ENCODE measurements at regions not wholly inside any gene's neighbourhood (a gene's known extent, or its start where the extent isn't known, plus 50 kb on each side); places are given as distances from the start of the nearest gene placed in this dataset.

DNA sequence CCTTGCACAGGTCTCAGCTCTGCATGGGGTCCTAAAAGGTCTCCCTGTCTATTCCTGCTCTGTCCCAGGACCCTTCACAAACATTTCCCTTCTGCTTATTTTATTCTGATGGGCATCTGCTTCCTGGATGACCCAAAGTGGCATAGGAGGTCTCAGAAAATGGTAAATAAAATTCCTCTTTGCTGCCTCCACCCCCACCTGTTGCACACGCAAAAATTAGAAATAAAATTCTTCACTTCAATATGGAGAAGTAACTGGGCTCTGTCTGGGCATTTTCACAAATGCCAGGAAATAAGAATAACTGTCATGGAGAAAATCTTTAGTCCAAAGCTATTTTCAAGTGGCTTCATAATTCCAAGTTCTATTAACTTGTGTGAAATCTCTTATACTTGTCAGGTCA is 106.6 kb upstream of the MAP1B start:
- H3K36me3 ChIP-seq (ENCODE audit: control insufficient read depth in 5 of 5, insufficient read depth in 5 of 5, low read length in 5 of 5): no peaks in the 10 kb centered on the region
- H3K4me1 ChIP-seq (ENCODE audit: control insufficient read depth in 5 of 5, insufficient read depth in 5 of 5, low read length in 5 of 5): no peaks in the 10 kb centered on the region
- no peak overlapping the region for H3K9ac ChIP-seq (ENCODE audit: low read length in 5 of 5)
- no peak overlapping the region for H3K27ac ChIP-seq (ENCODE audit: low read depth, low read length)
- H3K4me3 ChIP-seq (ENCODE audit: low read depth in 1 of 5, low read length in 5 of 5): no peak overlapping the region
- no peaks in the 10 kb centered on the region for H3K27me3 ChIP-seq (ENCODE audit: control insufficient read depth in 5 of 5, insufficient read depth in 4 of 5, low read length in 5 of 5)
- no peaks in the 10 kb centered on the region for H3K9me3 ChIP-seq (ENCODE audit: control insufficient read depth in 5 of 5, low read length in 5 of 5)

DNA sequence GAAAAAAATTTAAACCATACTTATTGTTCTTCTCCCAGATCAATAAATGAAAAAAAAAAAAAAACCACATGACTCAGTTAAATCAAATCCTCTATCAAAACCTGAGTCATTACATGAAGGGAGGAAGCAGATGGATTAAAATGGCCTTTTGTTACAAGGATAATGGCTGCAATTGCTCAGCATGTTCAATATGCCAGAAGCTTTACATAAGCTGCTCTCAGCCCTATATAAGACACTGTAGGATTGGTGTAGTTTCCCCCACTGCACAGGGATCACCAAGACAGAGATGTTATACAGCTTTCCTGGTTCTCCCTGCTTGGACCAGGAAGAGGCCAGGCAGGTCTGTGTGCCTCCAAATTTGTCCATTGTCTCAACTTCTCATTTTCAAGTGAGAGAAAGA is 101.6 kb upstream of the MAP1B start:
- Histone ChIP-seq H3K36me3 (ENCODE audit: control insufficient read depth in 5 of 5, insufficient read depth in 5 of 5, low read length in 5 of 5) (no peaks in the 10 kb centered on the region), H3K9me3 (ENCODE audit: control insufficient read depth in 5 of 5, low read length in 5 of 5) (no peaks in the 10 kb centered on the region), H3K9ac (ENCODE audit: low read length in 5 of 5) (no peak overlapping the region), H3K27me3 (ENCODE audit: control insufficient read depth in 5 of 5, insufficient read depth in 4 of 5, low read length in 5 of 5) (no peaks in the 10 kb centered on the region), H3K4me1 (ENCODE audit: control insufficient read depth in 5 of 5, insufficient read depth in 5 of 5, low read length in 5 of 5) (no peaks in the 10 kb centered on the region), H3K27ac (ENCODE audit: low read depth, low read length) (no peak overlapping the region), H3K4me3 (ENCODE audit: low read depth in 1 of 5, low read length in 5 of 5) (no peak overlapping the region)

DNA sequence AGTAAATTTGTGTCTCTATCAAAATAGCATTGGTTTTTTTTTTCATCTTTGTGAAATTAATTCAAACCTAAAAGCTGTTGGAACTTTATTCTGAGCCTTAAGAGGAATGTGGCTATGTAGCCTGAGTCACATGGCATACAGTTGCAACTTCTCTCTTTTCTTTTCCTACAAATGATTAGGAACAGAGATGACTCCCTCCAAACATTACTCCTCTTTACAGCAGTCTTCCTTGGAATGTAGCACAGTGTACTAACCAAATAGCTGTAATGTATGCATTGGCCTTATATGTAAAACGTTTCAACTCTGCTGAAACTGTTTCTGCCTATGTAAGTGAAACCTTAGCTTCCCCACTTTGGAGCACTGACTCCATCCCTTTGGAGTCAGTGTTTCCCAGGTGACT is 100.9 kb upstream of the MAP1B start:
- H3K27ac ChIP-seq (ENCODE audit: low read depth, low read length): no peak overlapping the region
- no peaks in the 10 kb centered on the region for H3K4me1 ChIP-seq (ENCODE audit: control insufficient read depth in 5 of 5, insufficient read depth in 5 of 5, low read length in 5 of 5)
- H3K36me3 ChIP-seq (ENCODE audit: control insufficient read depth in 5 of 5, insufficient read depth in 5 of 5, low read length in 5 of 5): no peaks in the 10 kb centered on the region
- H3K9me3 ChIP-seq (ENCODE audit: control insufficient read depth in 5 of 5, low read length in 5 of 5): no peaks in the 10 kb centered on the region
- H3K27me3 ChIP-seq (ENCODE audit: control insufficient read depth in 5 of 5, insufficient read depth in 4 of 5, low read length in 5 of 5): no peaks in the 10 kb centered on the region
- no peak overlapping the region for H3K9ac ChIP-seq (ENCODE audit: low read length in 5 of 5)
- H3K4me3 ChIP-seq (ENCODE audit: low read depth in 1 of 5, low read length in 5 of 5): no peak overlapping the region

DNA sequence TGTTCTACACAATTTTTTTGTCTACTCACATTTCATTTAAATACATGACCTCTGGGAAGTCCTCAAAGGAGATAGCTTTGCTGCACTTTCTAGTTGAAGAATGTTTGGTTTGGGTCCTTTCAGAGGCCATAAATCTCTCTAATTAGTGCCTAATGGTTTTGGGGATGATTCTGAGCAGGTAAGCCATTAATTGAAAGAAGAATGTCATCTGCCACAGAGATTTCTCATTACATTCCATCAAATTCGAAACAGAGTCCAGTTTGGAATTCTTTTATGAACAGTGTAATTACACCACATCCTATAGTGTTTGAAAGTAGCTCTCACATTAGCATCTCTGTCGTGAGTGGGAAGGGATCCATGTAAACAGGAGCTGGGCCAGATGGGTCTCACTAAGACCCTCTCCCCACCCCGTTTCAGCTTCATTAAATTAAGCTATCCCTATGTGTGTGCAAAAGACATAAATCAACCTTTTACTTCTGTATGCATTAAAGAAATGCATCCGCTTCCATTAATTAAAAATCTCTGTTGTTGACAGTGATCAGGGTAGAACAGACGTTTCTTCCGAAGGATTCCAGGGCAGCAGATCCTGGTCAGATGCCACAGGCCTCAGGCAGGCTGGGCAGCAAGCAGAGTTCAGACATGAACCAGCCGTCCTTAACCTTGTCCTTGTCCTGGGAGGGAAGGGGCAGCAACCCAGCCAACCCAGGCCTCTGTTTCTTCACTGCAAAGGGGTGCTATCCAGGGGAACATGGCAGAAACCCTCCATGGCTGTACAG is 99.8 kb upstream of the MAP1B start:
- H3K27ac ChIP-seq (ENCODE audit: low read depth, low read length): no peak overlapping the region
- no peak overlapping the region for H3K9ac ChIP-seq (ENCODE audit: low read length in 5 of 5)

DNA sequence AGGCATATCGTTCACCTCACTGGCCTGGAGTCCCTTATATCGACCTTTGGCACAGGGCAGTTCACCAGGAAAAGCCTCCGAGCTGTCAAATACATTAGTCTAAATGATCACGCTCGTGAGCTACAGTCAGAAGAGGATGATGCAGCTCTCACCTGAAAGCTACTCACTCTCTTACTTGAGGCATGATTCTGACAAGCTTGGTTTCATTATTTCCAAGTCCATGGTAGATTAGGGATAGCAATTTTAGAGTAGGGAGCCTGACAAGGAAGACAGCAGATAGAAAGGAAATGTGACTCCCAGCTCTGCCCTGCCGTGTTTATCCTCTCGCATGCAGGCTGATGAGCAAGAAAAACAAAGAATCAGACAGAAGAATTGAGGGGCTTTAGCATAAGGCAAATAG is 98.0 kb upstream of the MAP1B start:
- Histone ChIP-seq H3K27ac (ENCODE audit: low read depth, low read length) (no peak overlapping the region), H3K36me3 (ENCODE audit: control insufficient read depth in 5 of 5, insufficient read depth in 5 of 5, low read length in 5 of 5) (no peaks in the 10 kb centered on the region), H3K4me1 (ENCODE audit: control insufficient read depth in 5 of 5, insufficient read depth in 5 of 5, low read length in 5 of 5) (no peaks in the 10 kb centered on the region), H3K9ac (ENCODE audit: low read length in 5 of 5) (no peak overlapping the region), H3K4me3 (ENCODE audit: low read depth in 1 of 5, low read length in 5 of 5) (no peak overlapping the region), H3K27me3 (ENCODE audit: control insufficient read depth in 5 of 5, insufficient read depth in 4 of 5, low read length in 5 of 5) (no peaks in the 10 kb centered on the region), H3K9me3 (ENCODE audit: control insufficient read depth in 5 of 5, low read length in 5 of 5) (no peaks in the 10 kb centered on the region)

More for the DNA sequence above, 99.8 kb upstream of the MAP1B start:
- H3K4me3 ChIP-seq (ENCODE audit: low read depth in 1 of 5, low read length in 5 of 5): no peak overlapping the region
- H3K36me3 ChIP-seq (ENCODE audit: control insufficient read depth in 5 of 5, insufficient read depth in 5 of 5, low read length in 5 of 5): no peaks in the 10 kb centered on the region
- H3K4me1 ChIP-seq (ENCODE audit: control insufficient read depth in 5 of 5, insufficient read depth in 5 of 5, low read length in 5 of 5): no peaks in the 10 kb centered on the region
- H3K27me3 ChIP-seq (ENCODE audit: control insufficient read depth in 5 of 5, insufficient read depth in 4 of 5, low read length in 5 of 5): no peaks in the 10 kb centered on the region
- H3K9me3 ChIP-seq (ENCODE audit: control insufficient read depth in 5 of 5, low read length in 5 of 5): no peaks in the 10 kb centered on the region

DNA sequence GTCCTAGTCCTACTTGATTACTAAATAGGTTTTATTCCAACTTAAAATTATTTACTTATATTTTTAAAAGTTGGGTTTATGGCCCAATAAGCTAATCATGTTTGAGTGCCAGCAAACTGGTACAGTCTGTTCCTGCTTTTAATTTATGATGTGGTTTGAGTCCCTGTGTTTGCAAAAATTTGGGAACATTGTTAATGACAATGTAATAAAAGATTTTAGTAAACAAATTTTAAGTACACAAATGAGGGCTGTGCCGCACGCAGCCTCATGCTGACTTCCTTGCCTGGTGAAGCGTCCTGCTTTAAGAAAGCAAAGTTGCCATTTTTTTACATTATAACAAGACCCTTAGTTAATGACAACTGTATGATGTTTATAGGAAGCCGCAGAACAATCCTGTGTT is 96.8 kb upstream of the MAP1B start:
- H3K9me3 ChIP-seq (ENCODE audit: control insufficient read depth in 5 of 5, low read length in 5 of 5): no peaks in the 10 kb centered on the region
- H3K27me3 ChIP-seq (ENCODE audit: control insufficient read depth in 5 of 5, insufficient read depth in 4 of 5, low read length in 5 of 5): peaks cover 0 to 5% (median 0%) of the 10 kb centered on the region in 5 donors
- H3K9ac ChIP-seq (ENCODE audit: low read length in 5 of 5): no peak overlapping the region
- H3K4me3 ChIP-seq (ENCODE audit: low read depth in 1 of 5, low read length in 5 of 5): no peak overlapping the region
- peaks cover 0 to 6% (median 5%) of the 10 kb centered on the region in 5 donors for H3K4me1 ChIP-seq (ENCODE audit: control insufficient read depth in 5 of 5, insufficient read depth in 5 of 5, low read length in 5 of 5)
- H3K27ac ChIP-seq (ENCODE audit: low read depth, low read length): no peak overlapping the region
- no peaks in the 10 kb centered on the region for H3K36me3 ChIP-seq (ENCODE audit: control insufficient read depth in 5 of 5, insufficient read depth in 5 of 5, low read length in 5 of 5)

DNA sequence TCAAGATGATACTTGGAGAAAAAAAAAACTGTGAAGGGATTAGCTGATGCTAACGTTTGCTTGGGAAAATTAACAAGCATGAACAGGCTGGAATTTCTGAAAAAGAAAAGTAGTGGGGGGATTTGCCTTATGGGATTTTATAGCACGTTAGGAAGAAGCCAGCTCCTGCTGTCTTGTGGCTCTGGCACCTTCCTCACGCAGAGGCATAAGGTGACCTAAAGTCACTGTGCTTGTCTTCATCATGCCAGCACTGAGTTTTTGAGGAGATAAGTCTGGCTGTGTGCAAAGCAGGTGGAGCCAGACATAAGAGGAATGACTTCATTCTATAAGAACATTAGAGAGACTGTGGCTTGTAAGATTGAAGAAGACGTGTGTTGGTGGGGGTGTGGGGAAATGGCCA is 94.4 kb upstream of the MAP1B start:
- Histone ChIP-seq H3K4me1 (ENCODE audit: control insufficient read depth in 5 of 5, insufficient read depth in 5 of 5, low read length in 5 of 5) (peaks cover 0 to 6% (median 5%) of the 10 kb centered on the region in 5 donors), H3K27ac (ENCODE audit: low read depth, low read length) (no peak overlapping the region), H3K9me3 (ENCODE audit: control insufficient read depth in 5 of 5, low read length in 5 of 5) (no peaks in the 10 kb centered on the region), H3K9ac (ENCODE audit: low read length in 5 of 5) (no peak overlapping the region), H3K36me3 (ENCODE audit: control insufficient read depth in 5 of 5, insufficient read depth in 5 of 5, low read length in 5 of 5) (no peaks in the 10 kb centered on the region), H3K27me3 (ENCODE audit: control insufficient read depth in 5 of 5, insufficient read depth in 4 of 5, low read length in 5 of 5) (peaks cover 0 to 5% (median 0%) of the 10 kb centered on the region in 5 donors), H3K4me3 (ENCODE audit: low read depth in 1 of 5, low read length in 5 of 5) (no peak overlapping the region)

DNA sequence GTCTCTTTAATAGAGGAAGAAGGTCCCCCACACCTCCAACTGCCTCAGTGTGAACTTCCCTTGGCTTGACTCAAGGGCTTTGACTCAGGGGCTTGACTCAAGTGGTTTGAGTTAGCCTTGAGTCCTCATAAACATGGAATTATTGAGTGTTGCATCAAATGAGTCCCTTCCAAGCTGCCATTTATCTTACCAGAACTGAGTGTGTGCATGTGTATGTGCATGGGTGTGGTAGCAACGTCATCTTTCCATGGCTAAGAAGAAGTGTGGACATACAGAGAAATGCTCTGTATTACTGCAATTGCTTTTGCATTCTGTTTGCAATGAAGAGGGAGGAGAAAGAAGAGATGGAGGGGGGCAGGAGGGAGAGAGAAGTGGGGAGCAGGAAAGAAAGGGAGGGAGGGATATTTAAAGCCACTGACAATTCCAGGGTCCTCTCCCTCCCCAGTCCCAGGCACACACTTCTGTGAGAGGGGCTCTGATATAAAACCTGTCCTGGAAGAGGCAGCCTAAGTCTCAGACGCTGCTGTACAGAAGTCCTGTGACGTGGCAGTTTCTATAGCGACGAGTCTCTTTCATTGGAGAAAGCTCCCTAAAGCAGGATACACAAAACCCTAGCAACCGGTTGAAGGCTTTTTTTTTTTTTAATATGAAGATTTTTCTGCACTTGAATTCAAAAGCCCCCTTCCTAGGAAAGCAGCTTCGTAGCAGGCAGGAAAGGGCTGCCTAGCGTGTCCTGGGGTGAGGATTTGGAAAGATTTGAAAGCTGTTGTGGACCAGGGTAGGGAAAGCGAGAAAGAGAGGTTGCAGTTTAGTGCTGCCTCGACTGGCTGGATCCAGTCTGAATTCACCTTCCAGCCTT is 93.3 kb upstream of the MAP1B start:
- H3K27me3 ChIP-seq (ENCODE audit: control insufficient read depth in 5 of 5, insufficient read depth in 4 of 5, low read length in 5 of 5): peaks cover 0 to 5% (median 0%) of the 10 kb centered on the region in 5 donors
- no peak overlapping the region for H3K27ac ChIP-seq (ENCODE audit: low read depth, low read length)
- H3K9me3 ChIP-seq (ENCODE audit: control insufficient read depth in 5 of 5, low read length in 5 of 5): peaks cover 0 to 5% (median 0%) of the 10 kb centered on the region in 5 donors
- no peak overlapping the region for H3K4me3 ChIP-seq (ENCODE audit: low read depth in 1 of 5, low read length in 5 of 5)
- H3K9ac ChIP-seq (ENCODE audit: low read length in 5 of 5): no peak overlapping the region
- H3K4me1 ChIP-seq (ENCODE audit: control insufficient read depth in 5 of 5, insufficient read depth in 5 of 5, low read length in 5 of 5): peaks cover 0 to 6% (median 5%) of the 10 kb centered on the region in 5 donors
- no peaks in the 10 kb centered on the region for H3K36me3 ChIP-seq (ENCODE audit: control insufficient read depth in 5 of 5, insufficient read depth in 5 of 5, low read length in 5 of 5)

DNA sequence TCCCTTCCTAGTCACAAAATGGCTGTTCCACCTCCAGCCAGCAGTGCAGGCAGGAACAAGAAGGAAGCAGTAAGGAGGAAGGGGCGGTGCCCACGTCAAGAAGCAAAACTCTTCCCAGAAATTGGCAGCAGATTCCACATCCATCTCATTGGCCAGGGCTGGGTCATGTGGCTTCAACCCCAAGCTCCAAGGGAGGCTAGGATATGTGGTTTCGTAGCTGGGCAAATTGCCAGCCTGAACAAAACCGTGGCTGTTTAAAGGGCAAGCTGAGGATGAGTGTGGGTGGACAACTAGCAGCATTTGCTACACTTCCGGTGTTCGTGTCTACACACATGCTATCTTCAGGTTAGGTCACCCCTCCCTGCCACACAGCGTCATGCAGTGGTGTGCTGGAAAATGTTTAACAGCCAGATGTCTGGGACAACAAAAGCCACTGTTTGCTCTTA is 92.1 kb upstream of the MAP1B start:
- H3K27me3 ChIP-seq (ENCODE audit: control insufficient read depth in 5 of 5, insufficient read depth in 4 of 5, low read length in 5 of 5): peaks cover 0 to 5% (median 0%) of the 10 kb centered on the region in 5 donors
- no peak overlapping the region for H3K9ac ChIP-seq (ENCODE audit: low read length in 5 of 5)
- H3K27ac ChIP-seq (ENCODE audit: low read depth, low read length): no peak overlapping the region
- H3K4me3 ChIP-seq (ENCODE audit: low read depth in 1 of 5, low read length in 5 of 5): peak overlapping the region in 3 of 5 donors; percentile 19 to 30 (median 22)
- H3K36me3 ChIP-seq (ENCODE audit: control insufficient read depth in 5 of 5, insufficient read depth in 5 of 5, low read length in 5 of 5): no peaks in the 10 kb centered on the region
- H3K9me3 ChIP-seq (ENCODE audit: control insufficient read depth in 5 of 5, low read length in 5 of 5): peaks cover 0 to 5% (median 0%) of the 10 kb centered on the region in 5 donors
- H3K4me1 ChIP-seq (ENCODE audit: control insufficient read depth in 5 of 5, insufficient read depth in 5 of 5, low read length in 5 of 5): peaks cover 0 to 7% (median 5%) of the 10 kb centered on the region in 5 donors

Measured in subcutaneous abdominal adipose tissue (tissue), 5 donors.